SH-SY5Y (cell line): ENCODE measurements at regions not wholly inside any gene's neighbourhood (a gene's known extent, or its start where the extent isn't known, plus 50 kb on each side); places are given as distances from the start of the nearest gene placed in this dataset.

ENCODE experiments used
- GATA2 ChIP-seq: IDR thresholded peaks from 2 replicates; pipeline ENCODE4 v1.6.1; 2011; ENCODE audit warnings: mild to moderate bottlenecking, low read depth, low read length
- GATA3 ChIP-seq: IDR thresholded peaks from 2 replicates; pipeline ENCODE4 v1.6.1; 2011; ENCODE audit warnings: low read depth, mild to moderate bottlenecking, low read length, moderate library complexity

- TF ChIP-seq GATA2 (no peak), GATA3 (no peak)
Measured at GRCh38 chr14:49497725-49498348, 88.3 kb downstream of the RPS29 start.
